Uterus (tissue), 3 donors: ENCODE measurements at regions not wholly inside any gene's neighbourhood (a gene's known extent, or its start where the extent isn't known, plus 50 kb on each side); places are given as distances from the start of the nearest gene placed in this dataset.

Experiments
- DNase-seq, 2 donors: peaks; one replicate each; pipeline ENCODE4 v3.0.0-alpha.2; 2019 to 2020
- H3K27ac ChIP-seq, 2 donors: fragments of 200-600 bp; sonication (generic); 1 replicate in 1 of 2; 2 replicates in 1 of 2; pipeline ENCODE4 v1.5.1; 2016 to 2018
- H3K27me3 ChIP-seq, 2 donors: fragments of 200-600 bp; sonication (generic); one replicate each; pipeline ENCODE4 v1.5.1; 2018 to 2019; ENCODE audit warnings: control low read depth in 1 of 2
- H3K36me3 ChIP-seq, 2 donors: fragments of 200-600 bp; sonication (generic); one replicate each; pipeline ENCODE4 v1.5.1; 2019; ENCODE audit warnings: control low read depth in 1 of 2
- H3K4me1 ChIP-seq, 2 donors: fragments of 200-600 bp; sonication (generic); one replicate each; pipeline ENCODE4 v1.5.1; 2018 to 2019; ENCODE audit warnings: control low read depth in 1 of 2
- H3K4me3 ChIP-seq, 2 donors: fragments of 200-600 bp; sonication (generic); 1 replicate in 1 of 2; 2 replicates in 1 of 2; pipeline ENCODE4 v1.5.1; 2018 to 2019; ENCODE audit warnings: mild to moderate bottlenecking in 1 of 2
- H3K9me3 ChIP-seq, 2 donors: fragments of 200-600 bp; sonication (generic); one replicate each; pipeline ENCODE4 v1.5.1; 2019; ENCODE audit warnings: control low read depth in 1 of 2
- CTCF ChIP-seq, 4 experiments: fragments of 200-600 bp in 2 of 4; fragments of 450-650 bp in 2 of 4; sonication (generic) in 2 of 4; IDR thresholded peaks; one replicate each; pipeline ENCODE4 v1.5.1; 2016 to 2019; ENCODE audit warnings: antibody characterized with exemption in 4 of 4, mild to moderate bottlenecking in 2 of 4, moderate library complexity in 1 of 4
- POLR2A ChIP-seq, 2 donors: fragments of 450-650 bp; IDR thresholded peaks; one replicate each; pipeline ENCODE4 v1.6.1; 2016; ENCODE audit warnings: antibody characterized with exemption in 2 of 2, mild to moderate bottlenecking in 1 of 2, moderate library complexity in 1 of 2
- intact Hi-C: fragments of 100-400 bp; cut with DNase I; formaldehyde crosslinking; loops from one replicate; pipeline ENCODE4 v1.15.1; 2023; ENCODE audit warnings: low total_unique reads
- donor health status: DM: yes; HTN: yes; CAD: no.

GRCh38 chr16:86637744-86638143 is 59.4 kb downstream of the FOXL1 start:
- no peaks in the 10 kb centered on the region for H3K9me3 ChIP-seq
- no peak overlapping the region for H3K4me3 ChIP-seq
- H3K27me3 ChIP-seq, result no peaks in the 10 kb centered on the region
- DNase-seq, result no peak
- H3K36me3 ChIP-seq, result no peaks in the 10 kb centered on the region
- no peaks in the 10 kb centered on the region for H3K4me1 ChIP-seq
- intact Hi-C loops, result no loop called here
- H3K27ac ChIP-seq, result no peak overlapping the region
- TF ChIP-seq POLR2A (IDR thresholded peaks at IDR 0.05) (no peak), CTCF (IDR thresholded peaks at IDR 0.05) (no peak)

- Histone ChIP-seq H3K9me3 (no peaks in the 10 kb centered on the region), H3K27ac (no peak overlapping the region), H3K27me3 (no peaks in the 10 kb centered on the region), H3K36me3 (no peaks in the 10 kb centered on the region), H3K4me3 (no peak overlapping the region), H3K4me1 (no peaks in the 10 kb centered on the region)
- TF ChIP-seq POLR2A (IDR thresholded peaks at IDR 0.05) (no peak), CTCF (IDR thresholded peaks at IDR 0.05) (no peak)
- intact Hi-C loops, result no loop called here
- DNase-seq, result no peak
These were observed 60.3 kb downstream of the FOXL1 start for GRCh38 chr16:86638642-86639041.

GRCh38 chr16:86639354-86639753 is 61.0 kb downstream of the FOXL1 start:
- intact Hi-C loops, result no loop called here
- no peaks in the 10 kb centered on the region for H3K36me3 ChIP-seq
- TF ChIP-seq POLR2A (IDR thresholded peaks at IDR 0.05), result no peak
- no peak for TF ChIP-seq CTCF (IDR thresholded peaks at IDR 0.05)
- no peak overlapping the region for H3K4me3 ChIP-seq
- H3K4me1 ChIP-seq, result no peaks in the 10 kb centered on the region
- H3K9me3 ChIP-seq, result no peaks in the 10 kb centered on the region
- no peak for DNase-seq
- H3K27me3 ChIP-seq, result no peaks in the 10 kb centered on the region
- H3K27ac ChIP-seq, result no peak overlapping the region

GRCh38 chr16:86640265-86640843 is 62.0 kb downstream of the FOXL1 start:
- no peak for DNase-seq
- no peak for TF ChIP-seq CTCF (IDR thresholded peaks at IDR 0.05)
- TF ChIP-seq POLR2A (IDR thresholded peaks at IDR 0.05), result no peak
- H3K27me3 ChIP-seq, result no peaks in the 10 kb centered on the region

GRCh38 chr16:86642087-86642486 is 63.7 kb downstream of the FOXL1 start:
- H3K27ac ChIP-seq, result no peak overlapping the region
- no peak overlapping the region for H3K4me3 ChIP-seq
- TF ChIP-seq POLR2A (IDR thresholded peaks at IDR 0.05) (no peak), CTCF (IDR thresholded peaks at IDR 0.05) (no peak)
- peaks cover 0 to 2% of the 10 kb centered on the region in 2 donors for H3K9me3 ChIP-seq
- no peak for DNase-seq
- H3K27me3 ChIP-seq, result no peaks in the 10 kb centered on the region
- intact Hi-C loops, result no loop called here
- no peaks in the 10 kb centered on the region for H3K36me3 ChIP-seq
- H3K4me1 ChIP-seq, result no peaks in the 10 kb centered on the region

More at GRCh38 chr16:86640265-86640843, 62.0 kb downstream of the FOXL1 start:
- Histone ChIP-seq H3K36me3 (no peaks in the 10 kb centered on the region), H3K27ac (no peak overlapping the region), H3K4me3 (no peak overlapping the region), H3K9me3 (no peaks in the 10 kb centered on the region), H3K4me1 (no peaks in the 10 kb centered on the region)
- intact Hi-C loops, result no loop called here
